GM19023 (cell line): ENCODE measurements at regions not wholly inside any gene's neighbourhood (a gene's known extent, or its start where the extent isn't known, plus 50 kb on each side); places are given as distances from the start of the nearest gene placed in this dataset.
"Not testable (repeated sequence)": the region's sequence is repeated elsewhere in the genome, so short reads cannot be mapped to it uniquely, and the experiment has no call there.

Source experiments
- ATAC-seq: cut with Tn5 transposase; IDR thresholded peaks from one replicate; pipeline ENCODE4 v1.9.1; 2021; ENCODE audit warnings: mild to moderate bottlenecking, moderate library complexity; ENCODE audit not compliant: unreplicated experiment

DNA sequence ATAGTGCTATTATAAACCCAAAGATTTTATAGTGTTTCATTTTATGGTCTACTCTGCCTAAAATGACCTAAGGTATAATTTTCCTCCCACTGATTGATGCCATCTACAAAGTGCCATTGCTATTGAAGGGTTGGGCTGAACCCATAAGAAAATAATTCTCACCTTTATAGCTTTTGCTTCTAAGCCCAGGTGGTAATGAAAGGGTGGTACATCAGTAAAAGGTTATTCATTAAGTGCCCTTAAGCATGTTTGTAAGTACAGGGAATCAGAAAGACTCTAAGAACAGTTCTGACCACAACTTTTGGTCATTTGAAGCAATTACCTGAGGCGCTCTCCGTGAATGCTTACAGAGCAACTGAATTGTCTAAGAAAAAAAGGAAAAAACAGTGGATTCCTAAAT, 1247.3 kb downstream of the NXPH1 start:
- no peak for ATAC-seq

DNA sequence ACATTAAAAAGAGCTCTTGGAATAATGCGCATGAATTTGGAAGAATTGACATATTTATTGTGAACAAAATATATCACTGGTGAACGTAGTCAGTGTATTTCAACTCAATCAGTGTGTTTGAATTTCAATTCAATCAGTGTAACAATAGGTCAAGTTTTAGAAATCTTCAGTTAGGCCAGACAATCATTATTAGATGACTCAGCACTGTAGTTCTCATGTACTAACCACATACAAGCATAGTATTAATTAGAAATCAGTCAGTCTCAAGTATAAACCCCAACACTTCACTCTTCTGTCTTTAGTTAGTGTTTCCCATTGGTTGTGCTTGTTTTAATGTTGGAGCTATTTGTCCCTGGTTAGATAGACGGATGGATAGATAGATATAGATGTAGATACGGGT, 1247.9 kb downstream of the NXPH1 start:
- no peak for ATAC-seq

DNA sequence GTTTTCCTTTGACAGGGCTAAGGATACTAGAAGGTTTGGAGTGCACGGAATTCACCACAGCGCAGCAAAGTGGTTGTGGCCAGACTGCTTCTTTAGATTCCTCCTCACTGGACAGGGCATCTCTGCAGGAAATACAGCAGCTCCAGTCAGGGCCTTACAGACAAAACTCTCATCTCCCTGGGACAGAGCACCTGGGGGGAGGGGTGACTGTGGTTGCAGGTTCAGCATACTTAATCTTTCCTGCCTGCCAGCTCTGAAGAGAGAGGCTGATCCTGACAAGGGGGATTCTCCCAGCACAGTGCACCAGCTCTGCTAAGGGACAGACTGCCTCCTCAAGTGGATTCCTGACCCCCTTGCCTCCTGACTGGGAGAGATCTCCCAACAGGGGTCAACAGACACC, 1257.9 kb downstream of the NXPH1 start:
- ATAC-seq, result no peak

DNA sequence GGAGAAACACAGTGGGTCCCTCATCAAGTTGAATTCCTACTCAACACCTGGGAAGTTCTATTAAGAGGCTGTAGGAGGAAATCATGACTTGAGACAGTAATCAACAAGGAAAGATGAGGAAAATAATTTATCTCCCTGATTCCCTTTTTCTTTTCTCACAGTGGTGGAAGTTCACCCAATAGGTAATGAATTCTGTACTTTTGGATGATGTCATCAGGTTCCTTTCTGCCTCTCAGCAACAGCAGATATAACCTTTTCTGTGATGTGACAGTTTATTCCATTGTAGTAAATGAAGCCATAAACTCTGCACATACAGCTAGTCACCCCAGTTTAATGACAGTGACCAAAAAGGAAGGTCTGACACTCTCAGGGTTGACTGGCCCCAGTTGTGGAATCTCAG, 1265.0 kb downstream of the NXPH1 start:
- ATAC-seq, result no peak

DNA sequence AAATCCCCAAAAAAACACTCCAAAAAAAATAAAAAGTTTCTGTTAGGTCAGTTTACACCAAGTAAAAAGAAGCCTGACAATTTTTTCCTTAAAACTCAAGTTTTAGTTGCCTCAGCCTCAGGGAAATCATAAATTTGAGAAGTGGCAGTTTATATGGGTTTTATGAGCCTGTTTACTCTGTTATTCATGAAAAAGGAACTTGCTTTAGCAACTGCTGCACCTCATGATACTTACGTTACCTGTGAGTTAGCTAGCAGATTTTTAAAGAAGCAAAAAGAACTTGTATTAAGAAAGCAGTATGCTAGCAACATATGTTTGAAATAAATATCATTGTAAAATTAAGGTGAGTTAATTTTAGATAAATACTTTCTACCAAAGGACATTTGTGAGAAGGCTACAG, 1264.5 kb upstream of the PHF14 start:
- no peak for ATAC-seq

DNA sequence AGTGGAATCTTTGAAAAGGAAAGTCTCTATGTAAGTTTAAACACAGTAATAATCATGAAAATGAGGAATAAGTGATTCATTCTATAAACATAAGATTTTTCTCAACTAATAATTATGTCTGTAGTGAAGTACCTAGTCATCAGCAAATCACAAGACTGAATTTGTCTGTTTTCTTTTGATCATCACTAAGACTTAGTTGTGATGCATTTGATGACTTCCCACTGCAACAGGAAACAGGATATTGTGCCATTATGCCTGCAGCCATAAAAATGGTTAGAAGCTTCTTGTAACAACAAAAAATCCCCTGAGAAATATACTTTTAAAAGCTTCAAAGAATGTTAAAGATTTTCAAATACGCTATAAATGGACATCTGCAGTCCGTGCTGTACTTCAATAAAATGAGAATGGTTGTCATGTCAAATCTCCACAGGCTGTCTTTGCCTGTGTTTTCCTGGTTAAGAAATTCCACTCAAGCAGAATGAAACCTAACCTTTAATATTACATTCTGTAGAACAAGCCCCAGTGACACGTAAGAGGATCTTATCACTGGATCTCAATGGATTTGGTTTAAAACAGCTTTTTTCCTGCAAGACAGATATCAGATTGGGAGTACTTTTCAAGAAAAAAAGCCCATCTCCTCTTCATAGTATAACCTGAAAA, 1262.3 kb upstream of the PHF14 start:
- ATAC-seq, result no peak

DNA sequence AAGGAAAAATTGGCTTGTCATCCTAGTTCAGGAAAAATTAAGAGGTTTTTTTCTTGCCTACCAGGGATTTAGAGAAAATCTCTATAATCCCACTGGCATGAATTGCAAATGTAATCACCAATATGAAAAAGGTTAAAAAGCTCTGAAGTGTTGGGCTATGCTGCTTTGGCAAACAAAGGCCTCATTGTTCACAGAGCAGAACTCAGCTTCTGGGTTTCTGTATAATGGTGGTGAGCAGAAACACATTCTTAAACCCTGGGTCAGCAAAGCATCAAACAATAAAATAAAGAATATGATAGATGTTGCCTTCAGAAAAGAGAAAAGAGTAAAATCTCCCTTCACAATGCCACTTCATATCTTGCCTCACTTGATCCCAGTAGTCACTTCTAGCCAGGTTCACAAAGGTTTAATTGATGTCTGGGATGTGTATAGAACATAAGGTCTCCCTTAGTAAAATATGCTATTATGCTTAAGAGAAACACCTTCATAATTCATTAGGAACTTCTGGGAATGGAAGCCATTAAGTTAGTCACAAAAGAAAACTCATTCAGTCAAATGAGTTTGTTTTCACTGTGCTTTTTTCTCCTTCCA, 1255.5 kb upstream of the PHF14 start:
- no peak for ATAC-seq

DNA sequence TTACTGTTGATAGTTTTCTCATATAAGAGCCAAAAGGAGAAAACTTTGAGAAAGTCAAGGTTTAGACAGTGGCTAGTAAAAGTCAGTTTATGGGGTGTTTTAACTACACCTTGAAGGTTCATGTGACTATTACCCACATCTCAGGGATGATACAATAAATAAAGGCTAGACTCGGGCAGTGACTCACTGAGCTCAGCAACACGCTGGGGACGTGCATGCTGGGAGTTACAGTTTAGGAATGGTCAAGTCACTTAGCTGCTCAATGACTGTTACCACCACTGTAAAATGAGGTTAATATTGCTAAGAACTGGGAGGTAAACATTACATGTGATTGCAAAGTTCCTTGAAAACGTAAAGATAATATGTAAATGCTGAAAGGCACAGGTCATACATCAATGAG, 1254.4 kb upstream of the PHF14 start:
- ATAC-seq, result no peak

DNA sequence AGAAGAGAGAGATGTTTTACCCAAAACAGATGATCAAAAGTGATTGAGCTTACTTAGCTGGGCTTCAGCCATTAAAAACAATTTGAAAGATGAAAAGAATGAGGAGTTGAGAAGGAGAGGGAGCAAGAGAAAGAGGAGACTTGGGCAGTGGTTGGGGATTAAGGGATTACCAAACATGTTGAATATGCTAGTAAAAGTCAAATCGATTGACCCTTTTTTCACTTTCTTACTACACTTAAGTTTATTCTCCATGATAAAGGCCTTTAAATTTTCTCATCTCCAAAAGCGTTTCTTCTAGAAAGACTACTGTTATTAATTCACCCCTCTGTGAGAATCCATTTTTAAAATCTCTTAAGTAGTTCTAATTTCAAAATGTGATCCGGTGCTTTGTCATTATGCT, 1254.0 kb upstream of the PHF14 start:
- ATAC-seq, result no peak

DNA sequence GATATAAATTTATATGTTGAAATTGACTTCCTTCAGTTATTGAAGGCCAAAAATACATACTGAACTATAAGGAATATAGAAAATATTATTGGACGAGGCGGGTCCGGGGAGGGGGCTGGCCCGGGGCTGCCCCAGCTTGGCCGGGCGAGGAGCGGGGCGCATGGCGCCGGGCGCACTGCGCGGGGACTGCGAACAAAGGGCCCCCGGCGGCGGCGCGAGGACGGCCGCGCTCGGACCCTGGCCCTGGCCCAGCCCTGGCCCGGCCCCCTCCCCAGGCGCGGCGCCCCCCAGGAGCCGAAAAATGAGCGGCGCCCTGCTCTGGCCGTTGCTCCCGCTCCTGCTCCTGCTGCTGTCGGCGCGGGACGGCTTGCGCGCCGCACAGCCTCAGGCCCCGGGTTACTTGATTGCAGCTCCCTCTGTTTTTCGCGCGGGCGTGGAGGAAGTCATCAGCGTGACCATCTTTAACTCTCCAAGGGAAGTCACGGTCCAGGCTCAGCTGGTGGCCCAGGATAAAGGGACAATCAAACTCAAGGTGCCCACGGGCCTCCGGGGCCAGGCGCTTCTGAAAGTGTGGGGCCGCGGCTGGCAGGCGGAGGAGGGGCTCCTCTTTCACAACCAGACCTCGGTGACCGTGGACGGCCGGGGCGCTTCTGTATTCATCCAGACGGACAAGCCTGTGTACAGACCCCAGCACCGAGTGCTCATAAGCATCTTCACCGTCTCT, 1247.6 kb upstream of the PHF14 start:
- not testable (repeated sequence) for ATAC-seq

DNA sequence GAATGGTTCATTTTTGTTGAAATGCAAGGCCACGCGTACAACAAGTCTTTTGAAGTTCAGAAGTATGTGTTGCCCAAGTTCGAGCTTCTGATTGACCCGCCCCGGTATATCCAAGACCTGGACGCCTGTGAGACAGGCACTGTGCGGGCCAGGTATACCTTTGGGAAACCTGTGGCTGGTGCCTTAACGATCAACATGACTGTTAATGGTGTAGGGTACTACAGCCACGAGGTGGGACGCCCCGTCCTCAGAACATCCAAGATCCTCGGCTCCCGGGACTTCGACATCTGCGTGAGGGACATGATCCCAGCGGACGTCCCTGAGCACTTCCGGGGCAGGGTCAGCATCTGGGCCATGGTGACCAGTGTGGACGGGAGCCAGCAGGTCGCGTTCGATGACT, 1246.9 kb upstream of the PHF14 start:
- ATAC-seq, result not testable (repeated sequence)

DNA sequence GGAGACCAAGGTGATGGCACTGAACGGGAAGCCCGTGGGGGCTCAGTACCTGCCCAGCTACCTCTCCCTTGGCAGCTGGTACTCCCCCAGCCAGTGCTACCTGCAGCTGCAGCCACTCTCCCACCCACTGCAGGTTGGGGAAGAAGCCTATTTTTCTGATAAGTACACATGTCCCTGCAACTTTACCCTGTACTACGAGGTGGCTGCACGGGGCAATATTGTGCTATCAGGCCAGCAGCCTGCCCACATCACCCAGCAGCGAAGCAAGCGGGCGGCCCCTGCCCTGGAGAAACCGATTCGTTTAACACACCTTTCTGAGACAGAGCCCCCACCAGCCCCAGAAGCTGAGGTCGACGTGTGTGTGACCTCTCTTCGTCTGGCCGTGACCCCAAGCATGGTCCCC, 1246.2 kb upstream of the PHF14 start:
- ATAC-seq, result not testable (repeated sequence)

DNA sequence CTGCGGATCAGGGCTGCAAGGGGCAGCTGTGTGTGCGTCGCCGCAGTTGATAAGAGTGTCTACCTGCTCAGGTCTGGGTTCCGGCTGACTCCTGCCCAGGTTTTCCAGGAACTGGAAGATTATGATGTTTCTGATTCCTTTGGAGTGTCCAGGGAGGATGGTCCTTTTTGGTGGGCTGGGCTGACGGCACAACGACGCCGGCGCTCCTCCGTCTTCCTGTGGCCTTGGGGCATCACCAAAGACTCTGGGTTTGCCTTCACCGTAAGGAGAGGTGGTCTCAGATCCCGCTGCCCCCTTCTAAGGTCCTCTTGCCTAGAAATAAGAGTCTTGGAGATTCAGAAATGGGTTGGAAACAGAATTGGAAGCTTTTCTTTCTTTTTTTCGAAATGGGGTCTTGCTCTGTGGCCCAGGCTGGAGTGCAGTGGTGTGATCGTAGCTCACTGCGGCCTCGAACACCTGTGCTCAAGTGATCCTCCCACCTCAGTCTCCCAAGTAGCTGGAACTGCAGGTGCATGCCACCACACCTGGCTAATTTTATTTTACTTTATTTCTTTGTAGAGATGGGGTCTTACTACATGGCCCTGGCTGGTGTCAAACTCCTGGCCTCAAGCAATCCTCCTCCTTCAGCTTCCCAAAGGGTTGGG, 1245.5 kb upstream of the PHF14 start:
- ATAC-seq, result not testable (repeated sequence)

DNA sequence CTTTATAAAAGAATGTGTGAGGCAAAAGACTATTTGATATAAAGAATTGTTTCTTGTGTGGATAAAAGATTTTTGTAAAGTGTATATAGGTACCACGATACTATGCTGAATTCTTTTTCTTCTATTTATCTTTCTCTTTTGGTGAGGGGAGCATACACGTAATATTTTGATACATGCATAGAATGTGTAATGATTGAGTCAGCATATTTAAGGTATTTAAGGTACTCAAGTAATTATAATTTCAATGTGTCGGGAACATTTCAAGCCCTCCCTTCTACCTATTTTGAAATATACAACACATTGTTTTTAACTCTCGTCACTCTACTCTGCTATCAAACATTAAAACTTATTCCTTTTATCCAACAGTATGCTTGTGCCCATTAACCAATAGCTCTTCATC, 1221.6 kb upstream of the PHF14 start:
- ATAC-seq, result no peak

DNA sequence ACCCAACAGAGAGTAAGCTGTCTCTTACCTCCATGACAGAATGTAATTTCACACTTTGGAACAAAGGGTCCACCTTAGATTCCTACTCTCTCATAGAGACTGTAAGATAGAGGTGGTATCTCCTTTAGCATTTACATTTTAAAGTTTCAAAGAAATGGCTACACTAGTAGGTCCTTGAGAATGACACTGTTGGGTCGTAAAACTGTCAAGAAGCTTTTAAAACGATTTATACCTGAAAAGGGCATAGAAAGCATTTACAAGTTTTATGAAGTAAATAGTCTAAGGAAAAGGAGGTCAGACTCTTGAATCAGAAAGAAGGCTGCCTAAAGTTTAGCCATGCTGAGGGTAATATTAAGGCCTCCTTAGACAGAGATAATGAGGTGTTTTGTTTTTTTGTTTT, 1212.4 kb upstream of the PHF14 start:
- no peak for ATAC-seq

DNA sequence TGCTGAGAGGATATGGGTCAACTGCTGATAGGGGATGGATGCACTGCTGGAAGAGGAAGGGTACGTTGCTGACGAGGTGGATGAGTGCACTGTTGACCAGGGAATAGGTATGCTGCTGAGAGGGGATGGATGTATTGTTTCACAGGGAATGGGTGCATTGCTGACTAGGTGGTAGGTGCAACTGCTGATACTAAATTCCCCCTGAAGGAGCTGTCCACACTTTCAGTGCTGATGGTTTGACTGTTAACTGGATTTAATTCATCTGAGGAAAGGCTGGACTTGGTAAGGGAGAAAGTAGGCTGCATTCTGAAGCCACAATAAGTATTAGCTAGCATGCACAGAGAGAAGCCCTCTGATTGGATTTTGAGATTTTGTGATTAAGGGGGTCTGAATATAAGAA, 1196.8 kb upstream of the PHF14 start:
- ATAC-seq, result no peak

DNA sequence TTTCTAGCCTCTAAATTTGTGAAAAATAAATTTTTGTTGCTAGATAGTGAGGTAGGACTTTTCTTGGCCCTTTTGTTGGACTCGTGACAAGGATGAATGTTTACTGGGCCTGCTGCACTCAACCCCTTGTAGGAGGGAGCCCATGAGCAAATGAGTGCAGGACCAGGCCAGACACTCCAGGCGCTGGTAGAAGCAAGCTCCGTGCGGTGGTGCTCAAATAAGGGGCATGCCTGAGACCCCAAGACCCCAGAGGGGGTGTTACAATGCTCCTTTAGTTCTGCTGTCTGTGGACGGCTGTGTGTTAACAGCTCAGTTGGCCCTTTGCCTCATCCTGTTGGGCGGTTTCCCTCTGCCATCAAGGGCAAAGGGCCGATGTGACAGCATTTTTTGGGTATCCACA, 1195.3 kb upstream of the PHF14 start:
- no peak for ATAC-seq

DNA sequence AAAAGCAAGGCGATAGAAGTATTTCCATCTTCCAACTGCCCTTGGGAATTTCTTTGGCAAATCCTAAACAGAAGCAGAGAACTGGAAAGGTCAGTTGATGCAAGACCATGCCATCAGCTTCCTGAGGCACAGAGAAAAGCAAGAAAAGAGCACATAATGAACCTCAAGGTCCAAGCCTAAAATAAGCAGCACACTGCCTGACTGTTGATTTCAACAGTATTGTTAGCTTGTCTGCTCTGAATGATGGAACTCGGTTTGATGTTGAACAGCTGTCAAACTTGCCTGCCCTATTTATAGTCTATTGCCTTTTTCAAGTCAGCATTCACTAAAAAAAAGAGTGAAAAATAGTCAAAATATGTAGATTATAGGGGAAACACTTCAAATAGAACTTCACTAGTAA, 1192.0 kb upstream of the PHF14 start:
- ATAC-seq, result no peak

DNA sequence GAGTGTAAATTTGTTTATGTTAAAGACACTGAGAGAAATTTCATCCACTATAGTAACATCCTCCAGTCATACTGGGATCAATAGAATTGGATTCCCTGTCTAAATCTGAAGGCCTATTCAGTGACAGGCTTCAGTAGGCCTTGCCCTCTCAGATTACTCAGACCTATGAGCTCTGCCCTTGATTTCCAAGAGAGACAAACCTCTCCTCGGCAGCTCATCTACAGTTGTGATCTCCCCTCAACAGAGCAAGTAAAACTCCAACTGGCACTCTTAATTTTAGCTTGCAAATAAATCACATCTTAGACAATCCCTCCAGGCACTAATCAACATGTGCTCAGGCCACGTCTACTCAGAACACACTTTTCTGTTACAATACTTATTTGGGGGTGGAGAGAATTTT, 1191.4 kb upstream of the PHF14 start:
- no peak for ATAC-seq

DNA sequence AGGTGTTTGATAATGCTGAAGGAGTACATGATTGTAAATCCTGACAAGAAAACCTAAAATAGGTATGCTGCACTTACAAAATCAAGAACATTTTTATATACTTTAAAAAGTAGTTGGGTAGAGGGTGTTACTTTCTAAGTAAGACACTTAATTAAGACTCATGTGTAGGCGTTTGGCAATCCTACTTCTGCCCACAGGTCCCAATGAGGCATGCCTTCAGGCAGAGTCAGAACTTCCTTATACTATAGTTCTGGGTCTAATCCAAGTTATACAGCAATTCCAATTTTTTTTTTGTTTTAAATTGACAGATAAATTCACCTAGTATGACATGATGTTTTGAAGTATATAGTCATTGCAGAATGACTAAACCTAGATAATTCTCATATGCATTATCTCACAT, 1188.5 kb upstream of the PHF14 start:
- no peak for ATAC-seq

DNA sequence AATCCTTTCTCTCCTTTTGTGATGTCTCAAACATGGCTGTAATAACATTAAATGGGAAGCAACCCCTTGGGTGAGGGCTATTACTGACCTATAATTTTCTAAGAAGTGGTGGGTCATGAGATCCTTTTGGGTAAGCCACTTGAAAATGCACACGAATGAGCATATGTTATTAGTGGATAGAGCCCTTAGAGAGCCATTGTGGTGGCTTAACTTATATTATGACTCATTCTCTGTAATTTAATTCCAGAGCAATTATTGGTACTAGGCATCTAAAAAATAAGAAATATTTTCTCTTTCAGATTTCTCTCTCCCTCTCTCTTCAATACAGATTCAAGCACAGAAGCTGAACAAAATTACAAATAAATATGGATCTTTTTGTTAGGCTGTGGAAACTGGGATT, 1177.4 kb upstream of the PHF14 start:
- no peak for ATAC-seq
